ENCODE measurements at regions not wholly inside any gene's neighbourhood (a gene's known extent, or its start where the extent isn't known, plus 50 kb on each side); places are given as distances from the start of the nearest gene placed in this dataset.

GRCh38 chr6:145209272-145209671 lies 526.0 kb downstream of the EPM2A start:
- DNase-seq, result no peak

- no peak for DNase-seq
Observed at GRCh38 chr6:145212813-145213212, 522.5 kb downstream of the EPM2A start.

- DNase-seq, result no peak
Observed at GRCh38 chr6:145213614-145214013, 521.7 kb downstream of the EPM2A start.

- peak in 1 of 5 experiments; percentile 46 for DNase-seq
Observed at GRCh38 chr6:145214570-145214969, 520.8 kb downstream of the EPM2A start.

- no peak for DNase-seq
Observed at GRCh38 chr6:145224450-145224849, 510.9 kb downstream of the EPM2A start.

- DNase-seq, result no peak
Observed at GRCh38 chr6:145225500-145225899, 509.8 kb downstream of the EPM2A start.

GRCh38 chr6:145227593-145227992 lies 507.7 kb downstream of the EPM2A start:
- DNase-seq, result no peak

- no peak for DNase-seq
Observed at GRCh38 chr6:145228962-145229582, 506.2 kb downstream of the EPM2A start.

GRCh38 chr6:145233955-145234354 lies 501.4 kb downstream of the EPM2A start:
- DNase-seq, result no peak

GRCh38 chr6:145235207-145235606 lies 500.1 kb downstream of the EPM2A start:
- no peak for DNase-seq

- no peak for DNase-seq
Observed at GRCh38 chr6:145238787-145239186, 496.5 kb downstream of the EPM2A start.

GRCh38 chr6:145241039-145241438 lies 494.3 kb downstream of the EPM2A start:
- no peak for DNase-seq

GRCh38 chr6:145241721-145242120 lies 493.6 kb downstream of the EPM2A start:
- no peak for DNase-seq

GRCh38 chr6:145244349-145245100 lies 490.8 kb downstream of the EPM2A start:
- DNase-seq, result no peak

GRCh38 chr6:145245119-145245518 lies 490.2 kb downstream of the EPM2A start:
- DNase-seq, result no peak

GRCh38 chr6:145247692-145248419 lies 487.5 kb downstream of the EPM2A start:
- DNase-seq, result no peak

GRCh38 chr6:145250436-145250835 lies 484.9 kb downstream of the EPM2A start:
- DNase-seq, result no peak

GRCh38 chr6:145252737-145253136 lies 482.6 kb downstream of the EPM2A start:
- no peak for DNase-seq

GRCh38 chr6:145254649-145255401 lies 480.5 kb downstream of the EPM2A start:
- no peak for DNase-seq

GRCh38 chr6:145257704-145258103 lies 477.6 kb downstream of the EPM2A start:
- DNase-seq, result no peak

GRCh38 chr6:145258122-145258521 lies 477.2 kb downstream of the EPM2A start:
- no peak for DNase-seq

- no peak for DNase-seq
Observed at GRCh38 chr6:145260484-145261175, 474.7 kb downstream of the EPM2A start.
